Ascending aorta (tissue), 2 donors: ENCODE measurements at regions not wholly inside any gene's neighbourhood (a gene's known extent, or its start where the extent isn't known, plus 50 kb on each side); places are given as distances from the start of the nearest gene placed in this dataset.

Experiments
- DNase-seq, 2 donors: peaks; one replicate each; pipeline ENCODE4 v3.0.0-alpha.2; 2019; ENCODE audit warnings: low spot score in 2 of 2
- H3K27ac ChIP-seq, 2 donors: fragments of 200-600 bp; sonication (generic); one replicate each; pipeline ENCODE4 v1.5.1; 2016 to 2017; ENCODE audit warnings: mild to moderate bottlenecking in 1 of 2
- H3K27me3 ChIP-seq: fragments of 200-600 bp; sonication (generic); one replicate; pipeline ENCODE4 v1.5.1; 2017
- H3K36me3 ChIP-seq, 2 donors: fragments of 200-600 bp; sonication (generic); one replicate each; pipeline ENCODE4 v1.5.1; 2016
- H3K4me1 ChIP-seq, 2 donors: fragments of 200-600 bp; sonication (generic); one replicate each; pipeline ENCODE4 v1.5.1; 2016 to 2017; ENCODE audit warnings: mild to moderate bottlenecking in 1 of 2
- H3K4me3 ChIP-seq, 2 donors: fragments of 200-600 bp; sonication (generic); one replicate each; pipeline ENCODE4 v1.5.1; 2016 to 2017; ENCODE audit warnings: mild to moderate bottlenecking in 1 of 2
- H3K9me3 ChIP-seq, 2 donors: fragments of 200-600 bp; sonication (generic); one replicate each; pipeline ENCODE4 v1.5.1; 2016
- CTCF ChIP-seq, 3 experiments: fragments of 200-600 bp in 2 of 3; fragments of 450-650 bp in 1 of 3; sonication (generic) in 2 of 3; IDR thresholded peaks; one replicate each; pipeline ENCODE4 v1.5.1; 2016 to 2019; ENCODE audit warnings: antibody characterized with exemption in 3 of 3, mild to moderate bottlenecking in 1 of 3, moderate library complexity in 1 of 3
- intact Hi-C: fragments of 100-400 bp; cut with DNase I; formaldehyde crosslinking; loops from one replicate; pipeline ENCODE4 v1.15.1; 2023

DNA sequence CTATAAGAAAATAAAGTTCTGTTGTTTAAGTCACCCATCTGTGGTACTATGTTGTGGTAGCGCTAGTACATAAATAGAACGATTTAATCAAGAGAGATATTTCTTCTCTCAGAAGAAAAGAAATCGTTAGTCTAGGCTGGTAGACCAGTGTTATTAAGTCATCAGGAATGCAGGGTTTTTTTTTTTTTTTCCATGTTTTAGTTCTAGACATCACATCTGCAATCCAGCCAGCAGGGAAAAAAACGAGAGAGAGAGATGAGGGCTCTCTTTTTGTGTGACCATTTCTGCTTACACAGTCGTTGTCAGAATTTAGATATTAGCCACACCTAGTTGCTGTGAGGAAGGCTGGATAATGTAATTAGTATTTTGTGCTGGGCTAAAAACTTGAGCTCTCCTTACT lies 417.4 kb downstream of the TMA16 start:
- DNase-seq, result no peak
- no peak overlapping the region for H3K27ac ChIP-seq
- H3K4me3 ChIP-seq, result no peak overlapping the region
- no peaks in the 10 kb centered on the region for H3K9me3 ChIP-seq
- H3K4me1 ChIP-seq, result no peaks in the 10 kb centered on the region
- no peak for TF ChIP-seq CTCF (IDR thresholded peaks at IDR 0.05)
- H3K27me3 ChIP-seq, result no peaks in the 10 kb centered on the region
- H3K36me3 ChIP-seq, result no peaks in the 10 kb centered on the region
- intact Hi-C loops, result no loop called here

DNA sequence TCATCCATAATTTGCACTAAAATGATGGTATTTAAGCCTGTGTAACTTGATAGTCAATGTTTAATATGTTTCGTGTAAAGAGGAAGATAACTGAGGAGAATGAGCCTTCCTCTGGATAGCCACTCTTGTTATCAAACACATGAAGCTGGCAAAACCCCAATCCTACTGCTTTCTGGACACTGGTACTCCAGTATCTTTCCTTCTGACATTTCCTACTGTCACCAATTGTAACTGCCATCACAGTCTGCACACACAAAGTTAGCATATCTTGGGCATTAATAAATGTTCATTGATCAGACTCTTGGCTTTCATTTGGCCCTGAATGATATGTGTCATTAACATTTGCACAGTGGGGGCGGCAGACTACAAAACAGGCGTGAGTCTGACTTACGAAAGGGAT lies 419.1 kb downstream of the TMA16 start:
- H3K4me3 ChIP-seq, result no peak overlapping the region
- no peaks in the 10 kb centered on the region for H3K27me3 ChIP-seq
- intact Hi-C loops, result no loop called here
- H3K36me3 ChIP-seq, result no peaks in the 10 kb centered on the region
- no peak for TF ChIP-seq CTCF (IDR thresholded peaks at IDR 0.05)
- no peak for DNase-seq
- no peak overlapping the region for H3K27ac ChIP-seq
- H3K9me3 ChIP-seq, result no peaks in the 10 kb centered on the region
- H3K4me1 ChIP-seq, result no peaks in the 10 kb centered on the region

- Histone ChIP-seq H3K36me3 (no peaks in the 10 kb centered on the region), H3K27ac (no peak overlapping the region), H3K27me3 (no peaks in the 10 kb centered on the region), H3K9me3 (no peaks in the 10 kb centered on the region), H3K4me3 (no peak overlapping the region), H3K4me1 (no peaks in the 10 kb centered on the region)
- TF ChIP-seq CTCF (IDR thresholded peaks at IDR 0.05), result no peak
- intact Hi-C loops, result no loop called here
- no peak for DNase-seq
Observed at GRCh38 chr4:163915896-163916295, 421.4 kb downstream of the TMA16 start.

- DNase-seq, result no peak
- intact Hi-C loops, result no loop called here
- H3K9me3 ChIP-seq, result no peaks in the 10 kb centered on the region
- H3K27ac ChIP-seq, result no peak overlapping the region
- no peak for TF ChIP-seq CTCF (IDR thresholded peaks at IDR 0.05)
- no peaks in the 10 kb centered on the region for H3K36me3 ChIP-seq
- no peaks in the 10 kb centered on the region for H3K27me3 ChIP-seq
- H3K4me3 ChIP-seq, result no peak overlapping the region
- H3K4me1 ChIP-seq, result no peaks in the 10 kb centered on the region
Observed at GRCh38 chr4:163920426-163920825, 425.9 kb downstream of the TMA16 start.

DNA sequence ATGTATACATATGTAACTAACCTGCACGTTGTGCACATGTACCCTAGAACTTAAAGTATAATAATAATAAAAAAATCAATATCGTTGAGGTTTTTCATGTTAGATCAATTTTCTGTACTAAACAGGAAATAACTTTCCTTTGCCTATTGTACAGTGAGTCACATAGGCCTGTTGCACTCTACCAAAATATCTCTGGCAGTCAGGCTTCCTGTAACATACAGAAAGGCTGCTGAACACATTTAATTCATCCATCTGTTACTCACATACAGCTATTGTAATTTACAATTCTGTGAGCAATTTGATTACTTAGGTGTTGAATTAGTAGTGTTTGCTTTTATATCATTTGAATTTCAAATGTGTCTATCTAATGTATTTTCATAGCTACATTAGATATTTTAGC lies 427.8 kb downstream of the TMA16 start:
- no peak for TF ChIP-seq CTCF (IDR thresholded peaks at IDR 0.05)
- H3K27ac ChIP-seq, result no peak overlapping the region
- H3K27me3 ChIP-seq, result no peaks in the 10 kb centered on the region
- H3K4me3 ChIP-seq, result no peak overlapping the region
- DNase-seq, result no peak
- H3K9me3 ChIP-seq, result no peaks in the 10 kb centered on the region
- intact Hi-C loops, result no loop called here
- H3K4me1 ChIP-seq, result no peaks in the 10 kb centered on the region
- no peaks in the 10 kb centered on the region for H3K36me3 ChIP-seq

DNA sequence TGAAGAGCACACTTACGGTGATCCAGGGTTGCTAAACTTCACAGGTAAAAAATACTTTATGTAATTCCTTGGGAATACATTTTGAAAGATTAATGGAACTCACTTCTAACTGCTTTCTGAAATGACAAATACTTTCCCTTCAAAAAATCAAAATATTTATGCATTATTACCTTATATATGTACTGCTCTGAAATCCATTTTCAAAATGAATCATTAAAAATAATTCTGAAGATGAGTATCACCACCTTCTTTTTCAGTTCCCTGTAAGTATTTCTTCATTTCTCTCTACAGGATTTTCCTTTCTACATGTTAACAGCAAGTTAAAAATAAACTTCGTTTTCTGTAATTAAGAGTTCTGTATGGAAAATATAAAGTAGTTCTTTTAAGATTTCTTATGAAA lies 428.6 kb downstream of the TMA16 start:
- TF ChIP-seq CTCF (IDR thresholded peaks at IDR 0.05), result no peak
- H3K27ac ChIP-seq, result no peak overlapping the region
- no peaks in the 10 kb centered on the region for H3K9me3 ChIP-seq
- no peaks in the 10 kb centered on the region for H3K4me1 ChIP-seq
- H3K36me3 ChIP-seq, result no peaks in the 10 kb centered on the region
- DNase-seq, result no peak
- H3K27me3 ChIP-seq, result no peaks in the 10 kb centered on the region
- H3K4me3 ChIP-seq, result no peak overlapping the region
- intact Hi-C loops, result no loop called here
